ENCODE measurements at regions not wholly inside any gene's neighbourhood (a gene's known extent, or its start where the extent isn't known, plus 50 kb on each side); places are given as distances from the start of the nearest gene placed in this dataset.

DNA sequence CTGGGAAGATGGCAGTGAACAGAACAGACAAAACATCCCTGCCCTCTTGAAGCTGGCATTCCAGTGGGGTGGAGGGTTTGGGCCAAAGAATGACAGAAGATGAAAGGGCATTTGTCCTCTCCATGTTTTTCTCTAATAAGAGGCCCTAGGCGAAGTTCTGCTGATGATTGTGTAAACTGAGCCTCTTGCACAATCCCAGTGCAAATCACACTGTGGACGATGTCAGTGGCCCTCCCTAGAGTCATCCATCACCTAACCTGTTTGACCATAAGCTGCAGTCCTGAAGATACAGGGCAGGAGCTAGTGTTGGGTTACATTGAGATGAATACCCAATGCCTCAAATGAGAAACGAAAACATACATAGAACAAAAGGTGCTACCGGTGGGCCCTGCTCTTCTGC, 622.4 kb upstream of the TBX3 start:
- H3K4me3 ChIP-seq (ENCODE audit: low read depth, low read length) = no peak overlapping the region
- in situ Hi-C loops (cut with HindIII; ENCODE audit: low sequenced_read_pairs) = no loop called here
- no peak for DNase-seq (ENCODE audit: low read depth, low spot score)
- TF ChIP-seq, protein P1, sequence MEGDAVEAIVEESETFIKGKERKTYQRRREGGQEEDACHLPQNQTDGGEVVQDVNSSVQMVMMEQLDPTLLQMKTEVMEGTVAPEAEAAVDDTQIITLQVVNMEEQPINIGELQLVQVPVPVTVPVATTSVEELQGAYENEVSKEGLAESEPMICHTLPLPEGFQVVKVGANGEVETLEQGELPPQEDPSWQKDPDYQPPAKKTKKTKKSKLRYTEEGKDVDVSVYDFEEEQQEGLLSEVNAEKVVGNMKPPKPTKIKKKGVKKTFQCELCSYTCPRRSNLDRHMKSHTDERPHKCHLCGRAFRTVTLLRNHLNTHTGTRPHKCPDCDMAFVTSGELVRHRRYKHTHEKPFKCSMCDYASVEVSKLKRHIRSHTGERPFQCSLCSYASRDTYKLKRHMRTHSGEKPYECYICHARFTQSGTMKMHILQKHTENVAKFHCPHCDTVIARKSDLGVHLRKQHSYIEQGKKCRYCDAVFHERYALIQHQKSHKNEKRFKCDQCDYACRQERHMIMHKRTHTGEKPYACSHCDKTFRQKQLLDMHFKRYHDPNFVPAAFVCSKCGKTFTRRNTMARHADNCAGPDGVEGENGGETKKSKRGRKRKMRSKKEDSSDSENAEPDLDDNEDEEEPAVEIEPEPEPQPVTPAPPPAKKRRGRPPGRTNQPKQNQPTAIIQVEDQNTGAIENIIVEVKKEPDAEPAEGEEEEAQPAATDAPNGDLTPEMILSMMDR (IDR thresholded peaks at IDR 0.05; ENCODE audit: low read depth, low read length) = no peak

GRCh38 chr12:115305867-115306266, 621.9 kb upstream of the TBX3 start:
- in situ Hi-C loops (cut with HindIII; ENCODE audit: low sequenced_read_pairs) = no loop called here
- H3K4me3 ChIP-seq (ENCODE audit: low read depth, low read length) = no peak overlapping the region
- DNase-seq (ENCODE audit: low read depth, low spot score) = no peak
- TF ChIP-seq, protein P1 (IDR thresholded peaks at IDR 0.05; ENCODE audit: low read depth, low read length) = no peak

DNA sequence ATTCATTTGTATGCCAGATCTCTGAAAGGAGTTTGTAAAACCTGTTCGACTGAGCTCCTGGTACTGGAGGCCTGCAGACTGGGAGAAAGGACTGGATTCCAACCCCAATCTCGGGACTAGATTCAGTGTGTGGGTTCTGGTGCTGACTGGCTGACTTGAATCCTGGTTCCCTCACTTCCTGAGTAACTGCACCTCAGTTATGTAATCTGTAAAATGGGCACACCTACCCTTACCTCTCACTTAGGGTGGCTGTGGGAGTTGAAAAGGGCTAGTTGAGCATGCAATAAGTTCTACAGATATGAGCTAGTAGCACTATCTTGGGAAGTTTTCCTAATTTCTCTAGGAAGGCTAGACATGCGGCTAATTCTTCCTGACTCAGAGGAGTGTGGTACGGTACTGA, 621.3 kb upstream of the TBX3 start:
- TF ChIP-seq, protein P1 (IDR thresholded peaks at IDR 0.05; ENCODE audit: low read depth, low read length) = no peak
- H3K4me3 ChIP-seq (ENCODE audit: low read depth, low read length) = no peak overlapping the region
- in situ Hi-C loops (cut with HindIII; ENCODE audit: low sequenced_read_pairs) = no loop called here
- no peak for DNase-seq (ENCODE audit: low read depth, low spot score)

- in situ Hi-C loops (cut with HindIII; ENCODE audit: low sequenced_read_pairs) = no loop called here
- TF ChIP-seq, protein P1 (IDR thresholded peaks at IDR 0.05; ENCODE audit: low read depth, low read length) = no peak
These were observed 619.8 kb upstream of the TBX3 start for GRCh38 chr12:115303723-115304309.

DNA sequence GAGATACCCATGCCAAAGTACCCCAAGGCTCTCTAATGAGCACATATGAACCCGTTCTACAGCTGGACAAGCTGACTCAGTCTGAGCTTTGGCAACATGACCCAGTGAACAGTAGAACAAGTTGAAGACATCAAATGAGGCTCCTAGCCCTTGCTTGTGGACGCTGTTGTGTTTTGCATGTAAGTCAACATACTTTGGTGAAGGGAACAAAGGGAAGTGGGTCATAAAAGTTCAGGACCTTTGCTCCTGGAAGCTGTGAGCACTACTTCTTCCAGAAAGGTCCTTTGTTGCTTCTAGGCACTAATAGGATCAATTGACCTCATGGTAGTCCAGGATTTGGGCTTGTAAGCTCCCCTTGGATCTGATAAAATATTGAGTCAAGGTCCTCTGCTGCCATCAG, 613.5 kb upstream of the TBX3 start:
- H3K4me3 ChIP-seq (ENCODE audit: low read depth, low read length) = no peak overlapping the region
- TF ChIP-seq, protein P1 (IDR thresholded peaks at IDR 0.05; ENCODE audit: low read depth, low read length) = no peak
- DNase-seq (ENCODE audit: low read depth, low spot score) = no peak
- in situ Hi-C loops (cut with HindIII; ENCODE audit: low sequenced_read_pairs) = no loop called here

More at GRCh38 chr12:115303723-115304309, 619.8 kb upstream of the TBX3 start:
- peak; percentile 19 for DNase-seq (ENCODE audit: low read depth, low spot score)
- no peak overlapping the region for H3K4me3 ChIP-seq (ENCODE audit: low read depth, low read length)

GRCh38 chr12:115296613-115297198, 612.7 kb upstream of the TBX3 start:
- in situ Hi-C loops (cut with HindIII; ENCODE audit: low sequenced_read_pairs) = no loop called here
- TF ChIP-seq, protein P1 (IDR thresholded peaks at IDR 0.05; ENCODE audit: low read depth, low read length) = no peak
- no peak for DNase-seq (ENCODE audit: low read depth, low spot score)

More at GRCh38 chr12:115296613-115297198, 612.7 kb upstream of the TBX3 start:
- no peak overlapping the region for H3K4me3 ChIP-seq (ENCODE audit: low read depth, low read length)

All from astrocyte of the spinal cord (primary cell).